Limb (tissue), 2 donors: ENCODE measurements at regions not wholly inside any gene's neighbourhood (a gene's known extent, or its start where the extent isn't known, plus 50 kb on each side); places are given as distances from the start of the nearest gene placed in this dataset.

Experiments used
- DNase-seq, 2 donors: peaks; one replicate each; pipeline ENCODE4 v3.0.0-alpha.2; 2016; ENCODE audit errors: extremely low spot score in 2 of 2

DNA sequence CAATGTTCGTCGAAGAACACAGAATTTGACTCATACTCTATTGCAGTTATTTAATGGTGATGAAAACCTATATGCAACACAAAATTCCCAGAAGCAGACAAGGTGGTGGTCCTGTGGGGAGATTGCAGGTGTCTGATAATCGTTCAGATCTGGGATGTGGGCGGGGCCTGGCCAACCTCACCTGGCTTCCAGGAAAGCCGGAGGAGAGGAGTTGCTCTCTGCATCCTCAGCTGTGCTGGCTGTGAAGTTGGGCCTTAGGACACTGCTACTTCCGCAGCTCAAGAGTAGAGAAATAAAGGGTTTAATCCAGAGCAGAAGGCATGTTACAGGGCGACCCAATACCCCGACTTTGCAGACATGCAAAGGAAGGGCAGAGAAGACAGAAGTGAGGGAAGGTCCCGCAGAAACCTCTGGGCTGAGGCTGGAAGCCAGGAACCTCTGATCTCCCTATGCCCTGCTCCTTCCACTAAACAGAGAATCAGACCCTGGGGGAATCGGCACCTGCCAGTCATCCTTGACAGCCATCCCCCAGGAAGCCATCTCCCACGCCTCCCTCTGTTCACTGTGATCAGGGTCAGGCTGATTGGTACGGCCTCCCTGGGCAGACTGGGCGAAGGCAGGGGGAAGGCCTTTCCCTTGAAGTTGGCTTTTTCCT is 590.3 kb downstream of the AJAP1 start:
- DNase-seq, result no peak

DNA sequence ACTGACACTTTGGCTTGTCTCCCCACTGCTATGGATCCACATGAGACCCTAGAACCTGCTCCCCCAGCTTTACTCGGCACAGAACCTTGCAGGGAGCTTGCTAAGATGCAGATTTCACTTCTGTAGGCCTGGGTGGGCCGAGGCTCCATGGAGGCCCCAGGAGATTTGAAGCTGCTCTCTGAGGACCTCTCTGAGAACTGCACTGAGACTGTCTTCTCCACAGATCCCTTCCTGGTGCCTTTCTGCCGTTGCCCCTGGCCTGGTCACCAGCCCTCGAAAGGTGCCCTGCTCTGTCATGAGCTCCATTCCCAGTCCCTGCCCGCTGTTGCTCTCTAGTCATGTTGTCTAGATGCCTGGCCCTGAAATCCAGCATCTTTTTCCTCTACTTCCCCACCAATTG is 588.4 kb downstream of the AJAP1 start:
- no peak for DNase-seq

DNA sequence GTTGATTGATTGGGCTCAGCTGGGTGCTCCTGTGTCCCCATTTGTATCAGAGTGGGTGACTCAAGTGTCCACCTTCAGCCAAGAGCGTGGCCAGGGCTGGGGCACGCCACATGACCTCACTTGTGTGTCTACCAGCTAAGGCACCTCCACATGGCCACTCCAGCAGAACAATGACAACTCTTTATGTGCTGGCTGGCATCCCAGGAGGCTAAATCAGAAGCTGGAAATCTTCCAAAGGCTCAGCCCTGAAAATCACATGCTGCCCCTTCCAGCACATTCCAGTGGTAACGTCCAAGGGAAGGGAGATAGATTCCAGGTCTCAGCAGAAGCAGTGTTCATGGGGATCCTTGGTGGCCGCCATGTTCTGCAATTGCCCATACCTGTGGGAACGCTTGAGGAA is 585.5 kb downstream of the AJAP1 start:
- DNase-seq, result no peak

DNA sequence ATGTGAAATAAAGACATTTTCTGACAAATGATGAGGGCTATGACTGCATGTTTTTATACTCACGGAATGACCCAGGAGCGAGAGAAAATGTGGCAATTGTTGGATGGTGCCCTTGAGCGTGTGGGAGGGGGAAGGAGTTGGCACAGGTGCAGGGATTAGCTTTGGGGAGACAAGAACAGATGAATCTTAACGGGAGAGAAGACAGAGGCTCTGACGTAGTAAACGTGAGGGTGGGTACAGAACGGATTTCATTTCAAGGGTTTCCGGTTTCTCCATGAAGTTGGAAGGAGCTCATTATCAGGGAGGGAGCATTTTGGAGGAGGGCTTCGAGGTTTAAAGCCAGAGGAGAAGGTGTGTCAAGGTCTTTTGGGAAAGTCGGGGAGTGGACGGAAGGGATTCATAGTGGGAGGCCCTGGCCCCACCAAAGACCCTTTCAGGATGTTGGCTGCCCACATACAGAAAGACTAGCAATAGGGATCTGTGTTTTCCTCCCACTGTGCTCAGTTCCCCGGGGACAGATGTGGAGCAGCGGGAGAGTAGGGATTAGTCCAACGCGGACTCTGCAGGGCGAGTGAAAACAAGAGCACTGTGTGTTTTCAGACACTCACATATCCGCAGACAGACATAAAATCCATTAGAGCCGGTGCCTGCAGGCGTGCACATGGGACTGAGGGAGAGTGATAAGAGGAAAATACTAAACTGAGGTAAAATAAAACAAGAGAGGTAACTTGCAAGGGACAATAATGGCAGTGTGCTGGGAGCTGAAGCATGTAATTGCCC is 584.1 kb downstream of the AJAP1 start:
- no peak for DNase-seq

DNA sequence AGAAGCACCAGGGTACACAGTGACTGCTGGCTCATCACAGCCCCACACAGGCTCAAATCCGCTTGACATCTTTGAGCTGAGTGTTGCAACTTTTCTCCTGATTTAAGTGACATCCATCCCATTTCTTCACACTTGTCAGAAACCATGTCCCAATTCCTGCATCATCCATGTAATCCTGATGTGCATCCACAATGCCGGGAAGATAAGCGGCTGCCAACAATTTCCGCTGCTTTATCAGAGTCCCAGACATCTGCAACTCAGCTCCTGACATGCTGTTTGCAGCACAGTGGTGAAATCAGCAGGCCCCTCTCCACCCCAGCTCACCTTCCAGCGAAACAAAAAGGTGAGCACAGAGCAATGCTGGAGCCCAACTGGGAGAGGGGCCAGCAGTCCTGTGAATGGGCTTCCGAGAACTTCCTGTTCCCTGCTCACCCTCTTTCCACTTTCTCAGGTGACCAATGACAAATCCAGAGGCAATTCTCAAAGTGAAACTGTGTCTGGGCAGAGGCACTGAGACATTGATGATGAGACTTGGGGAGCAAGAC is 581.0 kb downstream of the AJAP1 start:
- DNase-seq, result no peak

DNA sequence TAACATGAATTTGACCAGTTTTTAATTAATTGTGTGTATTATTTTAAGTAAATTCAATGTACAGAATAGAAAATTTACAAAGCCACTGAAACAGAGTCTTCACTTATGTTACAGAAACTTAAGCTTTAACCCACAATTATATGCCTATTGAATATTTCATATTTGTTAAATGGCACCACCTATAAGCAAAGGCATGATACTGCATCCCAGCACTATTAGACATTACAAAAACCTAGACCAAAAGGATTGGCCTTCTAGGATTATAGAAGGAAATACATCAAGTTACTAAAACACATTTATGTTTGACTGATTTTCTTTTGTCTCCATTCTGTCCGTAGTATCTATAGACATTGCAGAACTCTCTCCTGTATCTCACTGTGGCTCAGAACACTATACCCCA is 578.1 kb downstream of the AJAP1 start:
- no peak for DNase-seq

DNA sequence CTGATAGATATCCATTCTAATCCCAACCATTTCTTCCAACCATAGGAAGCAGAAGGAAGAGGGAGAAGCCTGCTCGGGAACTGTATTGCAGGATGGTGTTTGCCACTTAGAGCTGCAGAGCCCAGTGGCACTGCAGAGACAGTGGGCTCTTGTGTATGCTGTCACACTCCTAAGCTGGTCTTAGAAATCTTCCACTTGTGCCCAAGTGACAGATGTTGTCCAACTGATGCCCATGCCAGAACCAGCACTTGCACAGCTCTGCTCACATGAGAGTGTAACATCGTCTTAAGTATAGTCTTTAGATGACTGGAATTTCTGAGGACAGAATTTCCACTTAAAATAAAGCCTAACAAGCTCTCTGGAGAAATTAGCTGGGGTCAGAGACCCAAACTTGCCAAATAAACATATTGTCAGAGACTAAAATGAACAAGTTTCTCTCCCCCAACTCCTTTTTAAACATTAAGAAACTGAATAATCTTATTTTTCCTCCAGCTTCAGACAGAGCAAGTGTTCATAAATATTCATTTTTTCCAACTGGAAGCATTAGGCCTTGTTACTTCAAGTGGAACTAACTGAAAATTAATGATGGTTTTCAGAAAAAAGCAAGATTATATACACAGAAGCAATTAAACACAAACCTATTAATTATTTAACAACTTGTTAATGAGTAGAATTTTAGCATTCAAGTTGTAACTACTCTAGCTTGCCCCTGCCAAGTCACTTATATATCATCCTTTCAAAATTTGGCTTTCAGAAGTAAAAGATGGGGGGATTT is 577.3 kb downstream of the AJAP1 start:
- no peak for DNase-seq

DNA sequence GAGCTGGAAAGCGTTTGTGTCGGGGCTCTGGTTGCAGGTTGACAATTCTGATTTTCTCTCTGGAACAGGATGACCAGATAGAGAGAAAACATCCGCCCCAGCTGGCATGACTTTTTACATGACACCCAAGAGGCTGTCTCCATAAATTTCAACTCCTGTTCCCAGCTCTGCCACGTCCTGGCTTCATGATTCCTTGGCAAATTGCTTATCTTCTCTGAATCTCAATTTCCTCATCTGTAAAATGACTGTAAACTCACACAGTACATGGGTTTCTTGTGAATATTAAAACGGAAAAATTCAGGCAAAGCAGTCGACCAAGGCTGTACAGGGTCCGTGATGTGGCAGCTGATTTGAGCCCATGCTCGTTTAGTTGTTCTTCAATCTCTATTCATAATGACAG is 572.7 kb downstream of the AJAP1 start:
- no peak for DNase-seq

DNA sequence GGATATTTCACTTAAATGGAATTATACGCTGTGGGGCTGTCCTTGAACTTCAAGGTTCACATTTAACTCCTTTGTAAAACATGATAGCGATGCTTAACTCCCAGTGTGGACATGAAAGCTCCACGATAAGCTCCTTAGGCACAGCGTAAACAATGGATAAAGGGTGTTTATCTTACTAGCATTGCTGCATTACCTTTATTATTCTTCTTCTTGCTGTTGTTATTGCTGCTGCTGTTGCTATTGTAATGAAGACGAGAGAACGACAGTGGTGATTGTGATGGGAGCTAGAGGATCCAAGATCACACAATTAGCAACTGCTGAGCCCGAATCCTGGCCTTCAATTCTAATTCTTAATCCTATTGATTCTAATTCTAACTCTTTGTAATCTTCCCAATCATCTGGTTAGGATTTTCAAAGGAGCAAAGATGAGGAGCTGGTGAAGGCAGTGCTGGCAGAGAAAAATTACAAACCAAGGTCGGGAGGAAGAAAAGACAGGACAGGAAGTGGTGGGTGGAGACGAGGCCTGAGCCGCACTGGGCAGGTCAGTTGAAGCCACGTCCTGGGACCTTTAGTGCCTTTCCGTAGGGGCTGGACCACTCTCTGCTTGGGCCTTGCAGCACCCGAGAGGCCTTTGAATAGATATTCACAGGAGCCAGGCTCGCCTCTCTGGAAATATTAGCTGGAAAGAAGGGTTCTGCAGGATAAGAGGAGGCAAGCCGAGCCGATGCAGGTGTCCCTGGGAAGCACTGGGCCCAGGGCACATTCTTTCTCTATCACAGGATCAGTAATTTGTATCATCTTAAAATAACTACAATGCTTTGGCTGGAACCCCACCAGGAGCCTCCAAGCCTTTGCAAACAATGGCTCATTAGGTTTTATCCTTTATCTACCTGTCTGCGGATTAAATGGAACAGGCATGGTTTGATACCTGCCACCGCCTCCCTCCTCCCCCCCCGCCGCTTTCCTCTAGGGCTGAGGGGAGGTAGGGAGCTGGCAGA is 571.6 kb downstream of the AJAP1 start:
- DNase-seq, result no peak

DNA sequence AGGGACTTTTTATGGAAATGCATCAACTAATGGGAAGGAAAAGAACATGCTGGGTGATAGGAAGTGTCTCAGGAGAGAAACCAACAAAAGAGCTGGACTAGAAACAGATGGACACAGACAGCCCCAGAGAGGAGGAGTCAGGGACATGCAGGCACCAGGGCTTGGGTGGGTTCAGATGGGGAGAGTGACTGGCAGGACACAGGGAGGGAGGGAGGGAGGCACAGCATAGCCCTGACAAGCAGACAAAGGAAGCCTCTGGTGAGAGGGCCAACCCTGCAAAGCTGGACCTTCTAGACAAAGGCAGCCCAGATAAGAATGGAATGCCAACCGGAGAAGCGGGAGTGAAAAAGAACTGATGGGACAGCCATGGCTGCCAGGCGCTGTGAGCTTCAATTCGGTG is 568.8 kb downstream of the AJAP1 start:
- no peak for DNase-seq

DNA sequence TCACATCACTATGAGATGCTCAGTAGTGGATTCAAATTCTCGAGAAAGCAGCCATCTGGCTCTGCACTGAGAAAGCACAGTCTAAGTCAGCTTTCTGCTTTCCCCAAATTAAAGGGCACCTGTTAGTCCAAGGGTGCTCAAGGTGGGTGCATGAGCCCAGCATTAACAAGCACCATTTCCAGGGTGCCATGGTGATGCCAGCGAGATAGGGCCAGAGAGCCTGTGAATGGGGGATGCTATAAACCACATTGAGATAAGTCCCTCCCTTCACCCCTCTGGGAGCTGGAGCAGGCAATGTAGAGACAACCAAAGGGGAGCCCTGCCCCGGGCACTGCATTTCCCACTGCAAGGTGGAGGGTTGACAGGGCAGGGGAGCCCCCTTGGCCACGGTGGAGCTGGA is 568.2 kb downstream of the AJAP1 start:
- no peak for DNase-seq

DNA sequence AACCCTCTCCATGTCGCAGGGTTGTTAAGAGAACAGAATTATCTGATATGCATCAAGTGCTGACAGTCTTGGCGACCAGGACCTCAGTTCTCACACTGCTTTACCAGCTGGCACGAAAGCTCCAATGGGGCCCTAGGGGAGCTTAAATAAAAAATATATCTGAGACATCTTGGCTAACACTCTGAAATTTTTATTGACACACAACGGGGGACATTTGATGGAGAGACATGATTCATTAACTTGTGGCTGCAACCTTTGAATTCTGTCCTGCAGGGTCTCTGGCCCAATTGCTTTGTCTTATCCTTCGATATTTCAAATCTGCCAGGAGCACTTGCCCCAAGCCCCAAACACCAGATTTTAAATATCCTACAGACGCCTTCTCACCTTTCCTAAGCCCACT is 567.0 kb downstream of the AJAP1 start:
- no peak for DNase-seq

DNA sequence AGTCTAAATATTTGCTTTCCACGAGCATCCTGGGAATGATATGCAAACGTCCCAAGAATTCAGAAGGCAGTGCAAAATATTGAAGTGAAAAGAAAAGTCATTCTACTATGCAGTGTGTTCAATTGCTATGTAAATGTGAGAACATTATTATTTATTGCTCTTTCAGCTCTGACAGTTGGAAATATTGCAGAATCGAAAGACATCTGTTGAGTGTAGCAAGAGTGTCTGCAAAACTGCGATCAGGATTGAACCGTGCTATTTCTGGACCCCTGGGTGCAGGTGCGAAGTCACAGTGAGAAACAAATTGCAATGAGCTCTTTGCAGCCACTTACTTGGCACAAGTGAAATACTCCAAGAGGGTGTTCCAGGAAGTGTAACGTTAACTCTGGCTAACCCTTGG is 566.4 kb downstream of the AJAP1 start:
- DNase-seq, result no peak

DNA sequence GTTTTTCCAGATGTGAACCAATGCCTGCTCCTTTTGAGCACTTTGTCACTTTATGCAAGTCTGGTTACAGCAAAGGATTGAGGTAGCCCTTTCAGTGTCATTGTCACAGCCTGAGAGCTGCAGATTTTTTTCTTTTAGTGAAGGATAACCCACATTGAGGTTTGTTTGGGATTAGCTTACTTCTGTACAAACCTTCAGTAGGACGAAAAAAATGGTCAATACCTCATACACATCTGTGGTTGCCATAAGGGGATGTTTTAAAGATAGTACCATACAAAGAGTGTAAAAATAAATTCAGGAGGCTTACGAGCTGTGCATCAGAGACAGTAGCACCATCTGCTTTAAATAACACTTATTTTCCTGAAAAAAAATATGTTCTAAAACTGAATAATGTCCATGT is 566.0 kb downstream of the AJAP1 start:
- no peak for DNase-seq

DNA sequence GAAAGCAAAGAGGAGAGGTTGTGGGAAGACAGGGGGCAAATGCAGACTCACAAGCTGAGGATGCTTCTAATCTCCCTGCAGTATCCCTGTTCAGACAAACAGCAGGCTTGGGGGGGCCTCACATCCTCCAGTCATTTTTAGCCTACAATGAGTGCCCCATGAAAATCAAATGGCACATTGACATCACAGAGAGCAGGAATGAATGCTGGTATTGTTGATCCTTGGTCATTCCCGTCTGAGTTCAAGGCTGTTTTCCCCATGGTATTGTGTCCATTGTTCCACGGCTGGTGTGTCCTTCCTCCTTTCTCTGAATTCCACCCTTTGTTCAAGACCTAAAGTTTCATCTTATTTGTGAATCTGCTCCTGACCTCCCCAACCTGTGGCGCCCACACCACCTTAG is 545.6 kb downstream of the AJAP1 start:
- DNase-seq, result no peak

DNA sequence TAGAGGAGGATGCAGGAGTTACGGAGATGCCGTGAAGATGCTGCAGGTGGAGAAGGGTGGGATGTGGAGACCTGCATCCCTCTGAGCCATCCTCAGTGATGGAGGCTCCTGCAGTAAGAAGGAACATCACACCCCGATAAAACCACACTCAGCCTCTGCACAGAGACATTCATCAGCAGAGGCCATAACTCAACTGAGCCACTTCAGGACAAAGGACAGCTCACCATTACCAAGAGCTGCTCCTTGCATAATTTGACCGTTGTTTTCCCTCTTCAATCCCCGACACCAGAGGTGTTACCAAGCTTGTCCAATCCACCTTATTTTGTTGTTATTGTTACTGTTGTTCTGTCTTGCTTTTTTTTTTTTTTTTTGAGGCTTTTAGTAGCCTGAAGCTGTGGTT is 543.9 kb downstream of the AJAP1 start:
- DNase-seq, result no peak

DNA sequence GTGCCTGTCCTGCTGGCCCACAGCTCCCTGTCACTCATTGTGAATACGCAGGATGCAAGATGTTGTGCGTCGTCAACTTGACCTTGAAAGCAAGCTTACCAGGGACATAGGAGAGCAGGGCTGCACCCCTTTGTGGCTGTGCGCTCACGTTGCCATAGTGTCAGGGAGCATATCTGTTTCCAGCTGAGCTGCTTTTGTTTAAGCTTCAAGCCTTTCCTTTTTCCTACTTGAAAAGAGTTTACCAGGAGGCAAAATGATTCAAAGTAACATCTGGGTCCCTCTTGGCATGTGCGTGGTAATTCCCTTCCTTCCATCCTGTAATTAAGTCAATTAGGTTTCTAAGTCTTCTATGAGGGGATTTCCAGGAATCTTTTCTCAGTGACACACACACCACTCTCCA is 537.1 kb downstream of the AJAP1 start:
- DNase-seq, result no peak

DNA sequence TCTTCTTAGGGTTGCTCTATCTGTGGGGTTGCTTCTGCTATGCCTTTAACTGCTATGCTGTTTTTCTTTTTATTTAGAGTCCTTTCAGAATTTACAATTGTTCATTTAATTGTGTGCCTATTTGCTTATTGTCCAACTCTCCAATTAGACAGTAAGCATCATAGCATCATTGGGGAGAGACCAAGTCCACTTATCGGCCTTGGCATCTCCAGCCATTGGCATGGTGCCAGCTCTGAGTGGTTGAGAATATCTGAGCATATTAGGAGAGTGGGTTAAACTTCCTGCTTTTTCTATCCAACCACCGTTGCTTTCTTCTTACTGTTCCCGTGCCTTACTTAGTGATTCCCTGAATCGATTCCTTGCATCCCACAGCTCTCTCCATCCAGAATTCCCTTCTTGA is 535.0 kb downstream of the AJAP1 start:
- DNase-seq, result no peak

DNA sequence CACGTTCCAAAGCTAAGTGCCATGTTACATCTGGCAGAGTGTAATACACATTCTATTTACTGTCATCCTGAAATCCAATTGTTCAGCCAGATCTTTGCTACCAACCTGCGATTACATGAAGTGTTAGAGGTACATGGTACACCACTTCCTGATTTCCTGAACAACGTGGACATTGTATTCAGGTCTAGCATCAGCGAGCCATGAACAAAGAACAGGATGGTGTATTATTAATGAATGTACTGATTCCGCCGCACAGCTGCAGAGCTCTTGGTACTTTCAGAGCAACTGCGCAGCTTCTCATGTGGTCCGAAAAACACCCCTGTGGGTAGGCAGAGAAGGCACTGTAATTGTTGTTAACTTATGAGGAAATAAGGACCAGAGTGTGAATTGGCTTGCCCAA is 511.4 kb downstream of the AJAP1 start:
- DNase-seq, result no peak

DNA sequence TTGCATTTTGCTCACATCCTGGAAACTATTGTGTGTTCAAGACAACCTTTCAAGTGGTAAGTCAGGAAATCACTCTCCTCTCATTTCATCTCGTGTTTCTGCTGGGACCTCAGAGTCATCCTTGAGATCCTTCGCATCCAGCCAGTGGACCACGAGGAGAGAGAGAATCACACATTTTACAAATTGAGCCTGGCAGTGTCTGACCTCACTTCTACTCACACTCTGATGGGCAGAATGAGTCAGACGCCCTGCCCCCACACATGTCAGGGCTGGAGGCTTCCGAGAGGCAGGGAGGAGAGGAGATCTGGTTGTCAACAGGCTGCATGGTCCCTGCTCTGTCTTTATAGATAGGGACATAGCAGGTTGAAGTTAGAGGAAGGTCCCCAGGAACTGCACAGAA is 509.7 kb downstream of the AJAP1 start:
- DNase-seq, result no peak

DNA sequence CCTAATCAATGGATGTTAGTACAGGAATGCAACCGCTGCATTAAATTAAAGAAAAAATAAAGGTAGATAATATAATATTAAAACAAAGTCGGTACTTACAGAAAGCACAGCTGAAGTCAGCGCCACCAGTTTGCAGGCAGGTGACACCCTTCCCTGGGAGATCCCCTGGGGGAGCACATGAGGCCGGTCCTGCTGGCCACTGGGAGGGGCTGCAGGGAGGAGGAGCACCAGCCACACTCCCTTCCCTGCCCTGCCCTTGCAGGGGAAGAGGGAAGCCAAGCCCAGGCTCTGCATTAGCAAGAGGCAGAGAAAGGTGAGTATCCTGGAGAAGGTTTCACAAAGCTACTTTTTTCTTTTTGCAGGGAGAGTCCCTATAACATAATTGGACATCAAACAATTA is 507.0 kb downstream of the AJAP1 start:
- DNase-seq, result no peak
